ENCODE measurements at regions not wholly inside any gene's neighbourhood (a gene's known extent, or its start where the extent isn't known, plus 50 kb on each side); places are given as distances from the start of the nearest gene placed in this dataset.

DNA sequence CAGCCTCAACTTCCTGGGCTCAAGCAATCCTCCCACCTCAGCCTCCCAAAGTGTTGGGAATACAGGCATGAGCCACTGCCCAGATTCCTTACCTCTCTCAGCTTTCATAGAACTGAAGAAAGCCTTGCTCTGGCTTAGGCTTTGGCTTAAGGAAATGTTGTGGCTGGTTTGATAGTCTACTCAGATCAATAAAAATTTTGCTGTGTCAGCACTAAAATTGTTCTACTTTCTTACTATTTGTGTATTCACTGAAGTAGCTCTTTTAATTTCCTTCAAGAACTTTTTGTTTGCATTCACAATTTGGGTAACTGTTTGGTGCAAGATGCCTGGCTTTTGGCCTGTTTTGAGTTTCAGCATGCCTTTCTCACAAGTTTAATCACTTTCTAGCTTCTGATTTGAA, 634.0 kb upstream of the FSHR start:
- no peak overlapping the region for H3K4me3 ChIP-seq (ENCODE audit: control insufficient read depth in 1 of 7, extremely low read depth in 1 of 7, insufficient read depth in 4 of 7, low read depth in 2 of 7, low read length in 6 of 7)
- no peaks in the 10 kb centered on the region for H3K27me3 ChIP-seq (replicated peaks in 2 of 5; ENCODE audit: control insufficient read depth in 4 of 5, insufficient read depth in 5 of 5, low read length in 4 of 5)
- H3K9me3 ChIP-seq (ENCODE audit: control extremely low read depth in 1 of 5, control insufficient read depth in 4 of 5, insufficient read depth in 2 of 5, low read depth in 1 of 5, low read length in 4 of 5): no peaks in the 10 kb centered on the region
- CTCF ChIA-PET: interaction anchor here (1.2 kb wide), 1 partner anchor 10 kb away, joined by 3 read pairs; no protein-coding TSS in a partner anchor
- DNase-seq: no peak
- H3K27ac ChIP-seq (ENCODE audit: insufficient read depth in 1 of 2, low read depth in 1 of 2, low read length in 2 of 2, poor library complexity in 1 of 2, severe bottlenecking in 2 of 2): no peak overlapping the region
- no peaks in the 10 kb centered on the region for H3K36me3 ChIP-seq (ENCODE audit: control insufficient read depth in 4 of 4, insufficient read depth in 4 of 4, low read length in 3 of 4)
- no peaks in the 10 kb centered on the region for H3K4me1 ChIP-seq (ENCODE audit: control extremely low read depth in 1 of 4, control insufficient read depth in 4 of 4, insufficient read depth in 4 of 4, low read length in 3 of 4)
- POLR2A ChIA-PET: no interaction called here

DNA sequence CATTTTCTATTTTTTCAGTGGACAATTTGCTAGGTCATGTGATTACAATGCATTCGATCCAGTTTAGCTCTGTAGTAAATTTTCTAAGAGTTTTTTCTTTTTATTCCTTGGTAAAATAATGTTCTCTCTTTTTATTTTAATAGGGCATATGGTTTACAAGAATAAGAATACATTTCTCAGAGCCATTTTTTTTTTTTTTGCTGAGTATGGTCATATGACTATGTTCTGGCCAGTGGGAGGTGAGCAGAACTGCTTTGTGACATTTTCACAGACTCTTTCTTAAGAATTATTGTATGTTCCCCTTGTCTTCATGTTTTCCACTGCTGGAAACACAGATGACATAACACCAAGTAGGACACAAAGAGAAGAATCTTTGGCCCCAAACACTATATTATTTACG, 626.6 kb upstream of the FSHR start:
- Histone ChIP-seq H3K9me3 (ENCODE audit: control extremely low read depth in 1 of 5, control insufficient read depth in 4 of 5, insufficient read depth in 2 of 5, low read depth in 1 of 5, low read length in 4 of 5) (no peaks in the 10 kb centered on the region), H3K27me3 (replicated peaks in 2 of 5; ENCODE audit: control insufficient read depth in 4 of 5, insufficient read depth in 5 of 5, low read length in 4 of 5) (no peaks in the 10 kb centered on the region), H3K4me1 (ENCODE audit: control extremely low read depth in 1 of 4, control insufficient read depth in 4 of 4, insufficient read depth in 4 of 4, low read length in 3 of 4) (no peaks in the 10 kb centered on the region), H3K4me3 (ENCODE audit: control insufficient read depth in 1 of 7, extremely low read depth in 1 of 7, insufficient read depth in 4 of 7, low read depth in 2 of 7, low read length in 6 of 7) (no peak overlapping the region), H3K36me3 (ENCODE audit: control insufficient read depth in 4 of 4, insufficient read depth in 4 of 4, low read length in 3 of 4) (no peaks in the 10 kb centered on the region), H3K27ac (ENCODE audit: insufficient read depth in 1 of 2, low read depth in 1 of 2, low read length in 2 of 2, poor library complexity in 1 of 2, severe bottlenecking in 2 of 2) (no peak overlapping the region)
- ChIA-PET CTCF (interaction anchor here (0.6 to 1.0 kb wide), 3 partner anchors 10 to 1233 kb away, joined by 3 read pairs; no protein-coding TSS in a partner anchor), POLR2A (no interaction called here)
- DNase-seq: no peak
- no CpG with 5 or more reads among the region's 2 CpGs for WGBS (ENCODE audit: insufficient coverage)

DNA sequence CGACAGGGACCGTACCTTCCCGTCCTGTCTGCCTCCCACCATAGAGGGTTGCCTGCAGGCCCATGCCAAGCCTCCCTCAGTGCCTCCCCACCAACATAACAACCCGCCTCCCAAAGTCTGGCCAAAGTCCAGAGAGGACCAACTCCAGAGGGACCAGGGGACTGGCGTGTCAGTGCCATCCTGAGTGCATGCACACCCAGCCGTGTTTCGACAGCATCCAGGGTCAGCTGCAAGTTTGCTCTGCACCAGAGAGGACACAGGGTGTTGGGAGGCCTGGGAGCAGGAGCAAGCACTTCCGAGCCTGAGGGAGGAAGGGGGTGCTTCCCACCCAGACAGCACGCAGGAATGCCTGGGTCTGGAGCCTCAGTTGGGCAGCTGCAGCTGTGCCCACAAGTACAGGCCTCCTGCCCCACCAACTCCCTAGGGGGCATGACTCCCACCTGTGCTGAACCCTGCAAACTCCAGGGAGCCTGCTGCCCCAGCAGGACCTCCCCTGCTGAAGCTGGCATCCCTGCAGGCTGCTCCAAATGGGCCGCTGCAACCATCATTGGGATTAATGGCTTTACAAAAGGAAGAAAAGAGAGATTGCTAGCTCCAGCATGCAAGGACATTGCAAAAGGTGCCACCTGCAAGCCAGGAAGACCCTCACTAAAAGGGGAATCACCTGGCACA, 618.1 kb upstream of the FSHR start:
- WGBS (ENCODE audit: insufficient coverage): 95% methylated on average over 8 of the region's 10 CpGs
- no peak overlapping the region for H3K27ac ChIP-seq (ENCODE audit: insufficient read depth in 1 of 2, low read depth in 1 of 2, low read length in 2 of 2, poor library complexity in 1 of 2, severe bottlenecking in 2 of 2)
- no peaks in the 10 kb centered on the region for H3K27me3 ChIP-seq (replicated peaks in 2 of 5; ENCODE audit: control insufficient read depth in 4 of 5, insufficient read depth in 5 of 5, low read length in 4 of 5)
- H3K4me1 ChIP-seq (ENCODE audit: control extremely low read depth in 1 of 4, control insufficient read depth in 4 of 4, insufficient read depth in 4 of 4, low read length in 3 of 4): no peaks in the 10 kb centered on the region
- no peaks in the 10 kb centered on the region for H3K36me3 ChIP-seq (ENCODE audit: control insufficient read depth in 4 of 4, insufficient read depth in 4 of 4, low read length in 3 of 4)
- no peak overlapping the region for H3K4me3 ChIP-seq (ENCODE audit: control insufficient read depth in 1 of 7, extremely low read depth in 1 of 7, insufficient read depth in 4 of 7, low read depth in 2 of 7, low read length in 6 of 7)
- ChIA-PET POLR2A (interaction anchor here (0.9 kb wide), 1 partner anchor 372 kb away, joined by 3 read pairs; no protein-coding TSS in a partner anchor), CTCF (interaction anchor here (1.0 to 4.0 kb wide), 3 partner anchors 12 to 631 kb away, joined by 4 to 68 read pairs (median 23); no protein-coding TSS in a partner anchor)
- DNase-seq: no peak
- no peaks in the 10 kb centered on the region for H3K9me3 ChIP-seq (ENCODE audit: control extremely low read depth in 1 of 5, control insufficient read depth in 4 of 5, insufficient read depth in 2 of 5, low read depth in 1 of 5, low read length in 4 of 5)

GRCh38 chr2:49770919-49771318, 616.6 kb upstream of the FSHR start:
- 54% methylated on average over 4 of the region's 4 CpGs for WGBS (ENCODE audit: insufficient coverage)
- Histone ChIP-seq H3K36me3 (ENCODE audit: control insufficient read depth in 4 of 4, insufficient read depth in 4 of 4, low read length in 3 of 4) (no peaks in the 10 kb centered on the region), H3K27me3 (replicated peaks in 2 of 5; ENCODE audit: control insufficient read depth in 4 of 5, insufficient read depth in 5 of 5, low read length in 4 of 5) (no peaks in the 10 kb centered on the region), H3K9me3 (ENCODE audit: control extremely low read depth in 1 of 5, control insufficient read depth in 4 of 5, insufficient read depth in 2 of 5, low read depth in 1 of 5, low read length in 4 of 5) (no peaks in the 10 kb centered on the region), H3K4me1 (ENCODE audit: control extremely low read depth in 1 of 4, control insufficient read depth in 4 of 4, insufficient read depth in 4 of 4, low read length in 3 of 4) (no peaks in the 10 kb centered on the region), H3K27ac (ENCODE audit: insufficient read depth in 1 of 2, low read depth in 1 of 2, low read length in 2 of 2, poor library complexity in 1 of 2, severe bottlenecking in 2 of 2) (no peak overlapping the region), H3K4me3 (ENCODE audit: control insufficient read depth in 1 of 7, extremely low read depth in 1 of 7, insufficient read depth in 4 of 7, low read depth in 2 of 7, low read length in 6 of 7) (no peak overlapping the region)
- ChIA-PET CTCF (interaction anchor here (0.7 to 4.0 kb wide), 9 partner anchors 11 to 642 kb away, joined by 3 to 68 read pairs (median 3); no protein-coding TSS in a partner anchor), POLR2A (interaction anchor here (0.6 kb wide), 1 partner anchor 371 kb away, joined by 3 read pairs; no protein-coding TSS in a partner anchor)
- peak; percentile 48 to 70 (median 62) for DNase-seq

DNA sequence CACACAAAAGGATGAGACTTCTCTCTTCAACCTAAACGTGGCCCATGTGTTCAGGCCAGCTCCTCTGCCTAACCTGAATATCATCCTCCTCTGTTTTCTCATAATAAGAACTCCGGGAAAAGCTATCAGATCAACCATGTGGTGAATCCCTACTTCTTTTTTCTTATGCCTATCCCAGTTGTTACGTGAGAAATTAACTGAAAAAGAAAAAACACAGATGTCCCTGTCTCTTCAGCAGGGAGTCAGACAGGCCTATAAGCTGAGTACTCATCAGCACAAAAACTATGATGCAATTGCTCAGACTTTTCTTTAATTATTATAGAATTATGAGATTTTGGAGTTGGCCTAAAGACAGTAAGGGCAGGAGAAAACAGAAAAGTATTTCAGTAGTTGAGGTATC, 613.0 kb upstream of the FSHR start:
- Histone ChIP-seq H3K27ac (ENCODE audit: insufficient read depth in 1 of 2, low read depth in 1 of 2, low read length in 2 of 2, poor library complexity in 1 of 2, severe bottlenecking in 2 of 2) (no peak overlapping the region), H3K4me3 (ENCODE audit: control insufficient read depth in 1 of 7, extremely low read depth in 1 of 7, insufficient read depth in 4 of 7, low read depth in 2 of 7, low read length in 6 of 7) (no peak overlapping the region), H3K36me3 (ENCODE audit: control insufficient read depth in 4 of 4, insufficient read depth in 4 of 4, low read length in 3 of 4) (no peaks in the 10 kb centered on the region), H3K27me3 (replicated peaks in 2 of 5; ENCODE audit: control insufficient read depth in 4 of 5, insufficient read depth in 5 of 5, low read length in 4 of 5) (no peaks in the 10 kb centered on the region), H3K4me1 (ENCODE audit: control extremely low read depth in 1 of 4, control insufficient read depth in 4 of 4, insufficient read depth in 4 of 4, low read length in 3 of 4) (no peaks in the 10 kb centered on the region), H3K9me3 (ENCODE audit: control extremely low read depth in 1 of 5, control insufficient read depth in 4 of 5, insufficient read depth in 2 of 5, low read depth in 1 of 5, low read length in 4 of 5) (no peaks in the 10 kb centered on the region)
- ChIA-PET CTCF (interaction anchor here (1.4 kb wide), 1 partner anchor 376 kb away, joined by 5 read pairs; no protein-coding TSS in a partner anchor), POLR2A (no interaction called here)
- DNase-seq: no peak
- WGBS (ENCODE audit: insufficient coverage): 70% methylated on average over 2 of the region's 3 CpGs

DNA sequence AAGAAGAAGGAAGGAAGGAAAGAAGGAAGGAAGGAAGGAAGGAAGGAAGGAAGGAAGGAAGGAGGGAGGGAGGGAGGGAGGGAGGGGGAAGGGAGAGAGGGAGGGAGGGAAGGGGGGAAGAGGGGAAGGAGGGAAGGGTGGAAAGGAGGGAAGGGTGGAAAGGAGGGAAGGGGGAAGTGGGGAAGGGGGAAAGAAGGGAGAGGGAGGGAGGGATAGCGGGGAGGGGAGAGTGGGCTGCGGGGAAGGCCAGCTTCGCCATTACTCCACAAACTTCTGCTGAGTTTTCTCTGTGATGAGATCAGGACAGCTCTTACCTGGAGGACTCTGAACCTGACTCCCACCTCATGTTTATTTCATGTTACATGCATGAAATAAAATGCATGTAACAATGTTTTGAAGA, 601.5 kb upstream of the FSHR start:
- no peak for DNase-seq
- POLR2A ChIA-PET: no interaction called here
- Histone ChIP-seq H3K36me3 (ENCODE audit: control insufficient read depth in 4 of 4, insufficient read depth in 4 of 4, low read length in 3 of 4) (no peaks in the 10 kb centered on the region), H3K4me3 (ENCODE audit: control insufficient read depth in 1 of 7, extremely low read depth in 1 of 7, insufficient read depth in 4 of 7, low read depth in 2 of 7, low read length in 6 of 7) (no peak overlapping the region), H3K9me3 (ENCODE audit: control extremely low read depth in 1 of 5, control insufficient read depth in 4 of 5, insufficient read depth in 2 of 5, low read depth in 1 of 5, low read length in 4 of 5) (no peaks in the 10 kb centered on the region), H3K4me1 (ENCODE audit: control extremely low read depth in 1 of 4, control insufficient read depth in 4 of 4, insufficient read depth in 4 of 4, low read length in 3 of 4) (no peaks in the 10 kb centered on the region), H3K27ac (ENCODE audit: insufficient read depth in 1 of 2, low read depth in 1 of 2, low read length in 2 of 2, poor library complexity in 1 of 2, severe bottlenecking in 2 of 2) (no peak overlapping the region), H3K27me3 (replicated peaks in 2 of 5; ENCODE audit: control insufficient read depth in 4 of 5, insufficient read depth in 5 of 5, low read length in 4 of 5) (no peaks in the 10 kb centered on the region)
- CTCF ChIA-PET: no interaction called here
- no CpG with 5 or more reads among the region's 3 CpGs for WGBS (ENCODE audit: insufficient coverage)

- WGBS (ENCODE audit: insufficient coverage): no CpG with 5 or more reads among the region's 3 CpGs
- Histone ChIP-seq H3K4me3 (ENCODE audit: control insufficient read depth in 1 of 7, extremely low read depth in 1 of 7, insufficient read depth in 4 of 7, low read depth in 2 of 7, low read length in 6 of 7) (no peak overlapping the region), H3K27ac (ENCODE audit: insufficient read depth in 1 of 2, low read depth in 1 of 2, low read length in 2 of 2, poor library complexity in 1 of 2, severe bottlenecking in 2 of 2) (no peak overlapping the region), H3K9me3 (ENCODE audit: control extremely low read depth in 1 of 5, control insufficient read depth in 4 of 5, insufficient read depth in 2 of 5, low read depth in 1 of 5, low read length in 4 of 5) (no peaks in the 10 kb centered on the region), H3K4me1 (ENCODE audit: control extremely low read depth in 1 of 4, control insufficient read depth in 4 of 4, insufficient read depth in 4 of 4, low read length in 3 of 4) (no peaks in the 10 kb centered on the region), H3K27me3 (replicated peaks in 2 of 5; ENCODE audit: control insufficient read depth in 4 of 5, insufficient read depth in 5 of 5, low read length in 4 of 5) (no peaks in the 10 kb centered on the region), H3K36me3 (ENCODE audit: control insufficient read depth in 4 of 4, insufficient read depth in 4 of 4, low read length in 3 of 4) (no peaks in the 10 kb centered on the region)
- DNase-seq: no peak
- CTCF ChIA-PET: no interaction called here
- POLR2A ChIA-PET: no interaction called here
Observed at GRCh38 chr2:49754381-49754780, 600.1 kb upstream of the FSHR start.

Data from common myeloid progenitor, CD34-positive (primary cell).